MM.1S (cell line): ENCODE measurements at regions not wholly inside any gene's neighbourhood (a gene's known extent, or its start where the extent isn't known, plus 50 kb on each side); places are given as distances from the start of the nearest gene placed in this dataset.

Experiments
- DNase-seq: peaks from one replicate; pipeline ENCODE4 v3.0.0-alpha.2; 2015
- H2AFZ ChIP-seq: fragments of 300-600 bp; sonication (generic); 2 replicates; pipeline ENCODE4 v1.6.0; 2016; ENCODE audit warnings: antibody characterized with exemption, low read length
- H3F3A ChIP-seq: fragments of 300-600 bp; sonication (generic); 2 replicates; pipeline ENCODE4 v1.6.1; 2016; ENCODE audit warnings: mild to moderate bottlenecking, antibody characterized with exemption, low read length, moderate library complexity, mixed read lengths; ENCODE audit not compliant: insufficient read depth
- H3K27ac ChIP-seq: fragments of 300-600 bp; sonication (generic); 2 replicates; pipeline ENCODE4 v1.5.1; 2016; ENCODE audit warnings: mild to moderate bottlenecking, low read length
- H3K27me3 ChIP-seq: fragments of 300-600 bp; sonication (generic); replicated peaks from 2 replicates; pipeline ENCODE4 v1.6.0; 2016; ENCODE audit warnings: low read length; ENCODE audit not compliant: insufficient read depth
- H3K36me3 ChIP-seq: fragments of 300-600 bp; sonication (generic); replicated peaks from 2 replicates; pipeline ENCODE4 v1.6.1; 2016; ENCODE audit warnings: mild to moderate bottlenecking, low read length, mixed read lengths; ENCODE audit not compliant: insufficient read depth
- H3K4me1 ChIP-seq: fragments of 300-600 bp; sonication (generic); 2 replicates; pipeline ENCODE4 v1.6.1; 2016; ENCODE audit warnings: low read length, mixed read lengths
- H3K4me2 ChIP-seq: fragments of 300-600 bp; sonication (generic); 2 replicates; pipeline ENCODE4 v1.6.0; 2016; ENCODE audit warnings: low read depth, low read length
- H3K4me3 ChIP-seq: fragments of 300-600 bp; sonication (generic); 2 replicates; pipeline ENCODE4 v1.5.1; 2016; ENCODE audit warnings: low read length, mixed read lengths
- H3K79me2 ChIP-seq: fragments of 300-600 bp; sonication (generic); 2 replicates; pipeline ENCODE4 v1.6.1; 2016; ENCODE audit warnings: mixed run types, low read length, mixed read lengths
- H3K9ac ChIP-seq: fragments of 300-600 bp; sonication (generic); 2 replicates; pipeline ENCODE4 v1.6.1; 2016; ENCODE audit warnings: low read length, mixed read lengths
- H3K9me2 ChIP-seq: fragments of 300-600 bp; sonication (generic); replicated peaks from 2 replicates; pipeline ENCODE4 v1.6.1; 2016; ENCODE audit warnings: mild to moderate bottlenecking, low read length, mixed read lengths; ENCODE audit not compliant: insufficient read depth
- H3K9me3 ChIP-seq: fragments of 300-600 bp; sonication (generic); replicated peaks from 2 replicates; pipeline ENCODE4 v1.6.1; 2016; ENCODE audit warnings: mild to moderate bottlenecking, low read length, mixed read lengths; ENCODE audit not compliant: insufficient read depth
- H4K20me1 ChIP-seq: fragments of 300-600 bp; sonication (generic); 2 replicates; pipeline ENCODE4 v1.6.1; 2016; ENCODE audit warnings: mild to moderate bottlenecking, low read length, moderate library complexity, mixed read lengths; ENCODE audit not compliant: insufficient read depth
- CTCF ChIP-seq: fragments of 300-600 bp; sonication (generic); IDR thresholded peaks from 2 replicates; pipeline ENCODE4 v1.5.1; 2016; ENCODE audit warnings: antibody characterized with exemption, low read length, mixed read lengths
- EZH2 ChIP-seq: fragments of 300-600 bp; sonication (generic); optimal IDR thresholded peaks from 2 replicates; pipeline ENCODE3; 2017; ENCODE audit warnings: low read depth, mild to moderate bottlenecking, antibody characterized with exemption, low read length, mixed read lengths
- EZH2phosphoT487 ChIP-seq: fragments of 300-600 bp; sonication (generic); IDR thresholded peaks from 2 replicates; pipeline ENCODE4 v1.6.1; 2018; ENCODE audit warnings: antibody characterized with exemption, low read length

GRCh38 chr12:76633415-76633814 is 73.8 kb upstream of the OSBPL8 start:
- Histone ChIP-seq H3K79me2 (no peaks in the 10 kb centered on the region), H2AFZ (no peak overlapping the region), H4K20me1 (no peaks in the 10 kb centered on the region), H3K9ac (no peak overlapping the region), H3K27ac (no peak overlapping the region), H3K9me3 (no peaks in the 10 kb centered on the region), H3F3A (no peaks in the 10 kb centered on the region), H3K4me3 (no peak overlapping the region), H3K9me2 (no peaks in the 10 kb centered on the region), H3K4me1 (no peaks in the 10 kb centered on the region), H3K27me3 (no peaks in the 10 kb centered on the region), H3K4me2 (no peak overlapping the region), H3K36me3 (no peaks in the 10 kb centered on the region)
- TF ChIP-seq EZH2phosphoT487 (no peak), EZH2 (no peak), CTCF (no peak)
- no peak for DNase-seq

- Histone ChIP-seq H3K27me3 (no peaks in the 10 kb centered on the region), H3K9me3 (no peaks in the 10 kb centered on the region), H3F3A (no peaks in the 10 kb centered on the region), H3K79me2 (no peaks in the 10 kb centered on the region), H3K9ac (no peak overlapping the region), H3K27ac (no peak overlapping the region), H3K36me3 (no peaks in the 10 kb centered on the region), H4K20me1 (no peaks in the 10 kb centered on the region), H3K4me3 (no peak overlapping the region), H3K9me2 (no peaks in the 10 kb centered on the region), H3K4me2 (no peak overlapping the region), H2AFZ (no peak overlapping the region), H3K4me1 (no peaks in the 10 kb centered on the region)
- no peak for TF ChIP-seq EZH2phosphoT487
- TF ChIP-seq EZH2 = no peak
- no peak for TF ChIP-seq CTCF
- no peak for DNase-seq
Observed at GRCh38 chr12:76634133-76634532, 74.6 kb upstream of the OSBPL8 start.

GRCh38 chr12:76636121-76636692 is 76.6 kb upstream of the OSBPL8 start:
- H3K79me2 ChIP-seq = no peaks in the 10 kb centered on the region
- no peak overlapping the region for H3K27ac ChIP-seq
- H3K9me2 ChIP-seq = no peaks in the 10 kb centered on the region
- no peaks in the 10 kb centered on the region for H3K4me1 ChIP-seq
- no peak for DNase-seq
- no peak overlapping the region for H3K9ac ChIP-seq
- TF ChIP-seq EZH2 (no peak), CTCF (no peak), EZH2phosphoT487 (no peak)
- no peaks in the 10 kb centered on the region for H3K27me3 ChIP-seq
- no peak overlapping the region for H3K4me3 ChIP-seq
- H3K36me3 ChIP-seq = no peaks in the 10 kb centered on the region
- H3K4me2 ChIP-seq = no peak overlapping the region
- no peaks in the 10 kb centered on the region for H3F3A ChIP-seq
- no peak overlapping the region for H2AFZ ChIP-seq
- H3K9me3 ChIP-seq = no peaks in the 10 kb centered on the region
- no peaks in the 10 kb centered on the region for H4K20me1 ChIP-seq
